ENCODE measurements at regions not wholly inside any gene's neighbourhood (a gene's known extent, or its start where the extent isn't known, plus 50 kb on each side); places are given as distances from the start of the nearest gene placed in this dataset.

GRCh38 chr10:126847666-126848065 is 57.6 kb upstream of the DOCK1 start:
- DNase-seq (ENCODE audit: low read depth), result no peak

GRCh38 chr10:126849646-126850045 is 55.6 kb upstream of the DOCK1 start:
- no peak for DNase-seq (ENCODE audit: low read depth)

GRCh38 chr10:126851414-126852108 is 53.7 kb upstream of the DOCK1 start:
- DNase-seq (ENCODE audit: low read depth), result no peak

GRCh38 chr10:126854726-126855495 is 50.3 kb upstream of the DOCK1 start:
- DNase-seq (ENCODE audit: low read depth), result no peak

Measured in GM04504 (cell line).